OCI-LY3 (cell line): ENCODE measurements at regions not wholly inside any gene's neighbourhood (a gene's known extent, or its start where the extent isn't known, plus 50 kb on each side); places are given as distances from the start of the nearest gene placed in this dataset.

ENCODE experiments used
- CTCF ChIP-seq: fragments of 200-600, 300-600 bp; sonication (generic); IDR thresholded peaks from 2 replicates; pipeline ENCODE4 v1.5.1; 2014; ENCODE audit warnings: antibody characterized with exemption, low read length, low read depth
- EZH2phosphoT487 ChIP-seq: fragments of 200-600 bp; shearing (Covaris generic); IDR thresholded peaks from 2 replicates; pipeline ENCODE4 v1.6.1; 2018; ENCODE audit warnings: antibody characterized with exemption, mixed run types, low read depth

- TF ChIP-seq CTCF (peak; percentile 95), EZH2phosphoT487 (no peak)
Measured at GRCh38 chr3:28667646-28668621, 319.3 kb upstream of the AZI2 start.
